WTC11 (cell line): ENCODE measurements at regions not wholly inside any gene's neighbourhood (a gene's known extent, or its start where the extent isn't known, plus 50 kb on each side); places are given as distances from the start of the nearest gene placed in this dataset.

Source experiments
- ATAC-seq: fragments of 200-7000 bp; cut with Tn5 transposase; 2 replicates; pipeline ENCODE4 v1.10.0; 2021; ENCODE audit warnings: mild to moderate bottlenecking, moderate library complexity
- CTCF ChIA-PET: fragments of 300-600 bp; sonication (Branson Sonifier 250); formaldehyde crosslinking; loops from one replicate; lab custom pipeline; 2021; ENCODE audit warnings: antibody characterized with exemption; lab: Charles Lee
- POLR2A ChIA-PET: fragments of 350-600 bp; sonication (Branson Sonifier 250); formaldehyde crosslinking; loops from one replicate; lab custom pipeline; 2021; ENCODE audit warnings: antibody characterized with exemption; lab: Charles Lee
- DNase-seq: peaks from one replicate; pipeline ENCODE4 v3.0.0; 2021; ENCODE audit warnings: low spot score
- H3K27ac Mint-ChIP-seq: 2 replicates; pipeline ENCODE4 v1.8.0; 2021; ENCODE audit warnings: mixed read lengths
- H3K27me3 Mint-ChIP-seq: 2 replicates; pipeline ENCODE4 v1.8.0; 2021; ENCODE audit warnings: low read depth, mild to moderate bottlenecking, moderate library complexity, mixed read lengths
- H3K36me3 Mint-ChIP-seq: 2 replicates; pipeline ENCODE4 v1.8.0; 2021; ENCODE audit warnings: mixed read lengths
- H3K4me1 Mint-ChIP-seq: 2 replicates; pipeline ENCODE4 v1.8.0; 2022; ENCODE audit warnings: mixed read lengths
- H3K4me3 Mint-ChIP-seq: 2 replicates; pipeline ENCODE4 v1.8.0; 2021; ENCODE audit warnings: mild to moderate bottlenecking, moderate library complexity, mixed read lengths
- H3K9me3 Mint-ChIP-seq: 2 replicates; pipeline ENCODE4 v1.8.0; 2021; ENCODE audit warnings: mixed read lengths
- E2F1 ChIP-seq: sonication (generic); formaldehyde crosslinking; IDR thresholded peaks from 2 replicates; pipeline ENCODE4 v1.8.0; 2022; ENCODE audit warnings: mild to moderate bottlenecking, missing genetic modification reagents
- E2F5 ChIP-seq: sonication (generic); formaldehyde crosslinking; IDR thresholded peaks from 2 replicates; pipeline ENCODE4 v1.8.1; 2022; ENCODE audit warnings: mild to moderate bottlenecking, moderate library complexity, missing genetic modification reagents
- JUN ChIP-seq: sonication (generic); formaldehyde crosslinking; IDR thresholded peaks from 2 replicates; pipeline ENCODE4 v1.8.0; 2023; ENCODE audit warnings: mild to moderate bottlenecking, missing genetic modification reagents
- NR2C2 ChIP-seq: sonication (generic); formaldehyde crosslinking; IDR thresholded peaks from 2 replicates; pipeline ENCODE4 v1.8.0; 2022; ENCODE audit warnings: mild to moderate bottlenecking, missing genetic modification reagents
- OVOL2 ChIP-seq: fragments of 250-450 bp; sonication (Bioruptor Pico); IDR thresholded peaks from 2 replicates; pipeline ENCODE4 v1.9.0; 2021; ENCODE audit warnings: mild to moderate bottlenecking, borderline replicate concordance
- PRDM15 ChIP-seq: sonication (generic); formaldehyde crosslinking; IDR thresholded peaks from 2 replicates; pipeline ENCODE4 v1.8.0; 2022; ENCODE audit warnings: missing genetic modification reagents
- SMAD4 ChIP-seq: sonication (generic); formaldehyde crosslinking; IDR thresholded peaks from 2 replicates; pipeline ENCODE4 v1.8.0; 2022; ENCODE audit warnings: mild to moderate bottlenecking, missing genetic modification reagents
- STAT6 ChIP-seq: sonication (generic); formaldehyde crosslinking; conservative IDR thresholded peaks from 2 replicates; pipeline ENCODE4 v1.8.1; 2023; ENCODE audit warnings: mild to moderate bottlenecking, low read depth, missing genetic modification reagents, moderate library complexity
- ZNF396 ChIP-seq: fragments of 250-450 bp; sonication (Bioruptor Pico); IDR thresholded peaks from 2 replicates; pipeline ENCODE4 v1.8.0; 2021; ENCODE audit warnings: mild to moderate bottlenecking, moderate library complexity, borderline replicate concordance
- ZNF416 ChIP-seq: fragments of 250-450 bp; sonication (Bioruptor Pico); IDR thresholded peaks from 2 replicates; pipeline ENCODE4 v1.9.0; 2021; ENCODE audit warnings: mild to moderate bottlenecking, inconsistent platforms
- ZNF425 ChIP-seq: fragments of 250-450 bp; sonication (Bioruptor Pico); conservative IDR thresholded peaks from 2 replicates; pipeline ENCODE4 v1.9.0; 2021; ENCODE audit warnings: mild to moderate bottlenecking
- ZNF671 ChIP-seq: fragments of 250-450 bp; sonication (Bioruptor Pico); IDR thresholded peaks from 2 replicates; pipeline ENCODE4 v1.8.0; 2021; ENCODE audit warnings: mild to moderate bottlenecking

- DNase-seq (no peak), ATAC-seq (peak; percentile 85)
- Mint-ChIP-seq H3K9me3 (peaks cover 14% of the 10 kb centered on the region), H3K36me3 (0 out of 2 replicates have a peak, but pooled peaks cover 4% of the 10 kb centered on the region), H3K4me1 (peaks cover 23% of the 10 kb centered on the region), H3K27ac (peak overlapping the region; percentile 42), H3K4me3 (no peak overlapping the region), H3K27me3 (no peaks in the 10 kb centered on the region; the same call in 1 of the 2 replicates)
- POLR2A ChIA-PET, result no interaction called here
- CTCF ChIA-PET, result interaction anchor here (0.6 kb wide), 1 partner anchor 701 kb away, joined by 3 read pairs; no protein-coding TSS in a partner anchor
- TF ChIP-seq E2F5 (CRISPR knock-in tag) (no peak), ZNF416 (CRISPR knock-in tag) (no peak), ZNF425 (no peak), ZNF396 (CRISPR knock-in tag) (no peak), PRDM15 (CRISPR knock-in tag) (no peak), E2F1 (CRISPR knock-in tag) (no peak), OVOL2 (CRISPR knock-in tag) (no peak), ZNF671 (no peak), STAT6 (CRISPR knock-in tag) (no peak), JUN (CRISPR knock-in tag) (no peak), SMAD4 (CRISPR knock-in tag) (no peak), NR2C2 (CRISPR knock-in tag) (no peak)
These were observed 616.4 kb downstream of the EFNB2 start for GRCh38 chr13:105918842-105919741.
